ENCODE measurements at regions not wholly inside any gene's neighbourhood (a gene's known extent, or its start where the extent isn't known, plus 50 kb on each side); places are given as distances from the start of the nearest gene placed in this dataset.

DNA sequence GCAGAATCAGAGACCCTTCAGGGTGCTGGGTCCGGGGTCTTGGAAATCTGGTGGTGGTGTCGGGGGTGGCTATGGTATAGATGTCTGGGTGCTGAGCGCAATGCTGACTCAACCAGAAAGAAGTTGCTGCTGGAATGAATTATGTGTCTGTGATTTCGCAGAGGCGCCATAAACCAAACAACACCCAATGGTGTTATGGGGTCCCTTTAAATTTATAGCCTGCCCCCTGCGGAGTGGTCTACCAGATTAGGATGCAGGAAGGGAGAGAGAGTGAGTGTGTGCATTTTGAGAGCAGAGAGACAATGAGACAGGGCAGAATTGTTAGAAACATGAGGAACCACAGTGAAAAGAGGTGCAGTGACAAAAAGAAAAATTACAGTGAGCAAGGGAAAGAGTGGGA lies 100.7 kb upstream of the CDH11 start:
- H3K4me1 ChIP-seq: no peaks in the 10 kb centered on the region
- no peak overlapping the region for H3K27ac ChIP-seq
- no peak for DNase-seq
- 85 to 89% methylated on average over 6 of the region's 6 CpGs for whole genome bisulfite sequencing, 2 donors
- H3K9me3 ChIP-seq: no peaks in the 10 kb centered on the region
- intact Hi-C loops (cut with DNase I): no loop called here
- no peak overlapping the region for H3K4me3 ChIP-seq (replicated peaks in 1 of 3)
- no peaks in the 10 kb centered on the region for H3K27me3 ChIP-seq
- no peaks in the 10 kb centered on the region for H3K36me3 ChIP-seq
- TF ChIP-seq, protein P1, sequence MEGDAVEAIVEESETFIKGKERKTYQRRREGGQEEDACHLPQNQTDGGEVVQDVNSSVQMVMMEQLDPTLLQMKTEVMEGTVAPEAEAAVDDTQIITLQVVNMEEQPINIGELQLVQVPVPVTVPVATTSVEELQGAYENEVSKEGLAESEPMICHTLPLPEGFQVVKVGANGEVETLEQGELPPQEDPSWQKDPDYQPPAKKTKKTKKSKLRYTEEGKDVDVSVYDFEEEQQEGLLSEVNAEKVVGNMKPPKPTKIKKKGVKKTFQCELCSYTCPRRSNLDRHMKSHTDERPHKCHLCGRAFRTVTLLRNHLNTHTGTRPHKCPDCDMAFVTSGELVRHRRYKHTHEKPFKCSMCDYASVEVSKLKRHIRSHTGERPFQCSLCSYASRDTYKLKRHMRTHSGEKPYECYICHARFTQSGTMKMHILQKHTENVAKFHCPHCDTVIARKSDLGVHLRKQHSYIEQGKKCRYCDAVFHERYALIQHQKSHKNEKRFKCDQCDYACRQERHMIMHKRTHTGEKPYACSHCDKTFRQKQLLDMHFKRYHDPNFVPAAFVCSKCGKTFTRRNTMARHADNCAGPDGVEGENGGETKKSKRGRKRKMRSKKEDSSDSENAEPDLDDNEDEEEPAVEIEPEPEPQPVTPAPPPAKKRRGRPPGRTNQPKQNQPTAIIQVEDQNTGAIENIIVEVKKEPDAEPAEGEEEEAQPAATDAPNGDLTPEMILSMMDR (IDR thresholded peaks at IDR 0.05): no peak
- no peak for TF ChIP-seq POLR2A (IDR thresholded peaks at IDR 0.05)

DNA sequence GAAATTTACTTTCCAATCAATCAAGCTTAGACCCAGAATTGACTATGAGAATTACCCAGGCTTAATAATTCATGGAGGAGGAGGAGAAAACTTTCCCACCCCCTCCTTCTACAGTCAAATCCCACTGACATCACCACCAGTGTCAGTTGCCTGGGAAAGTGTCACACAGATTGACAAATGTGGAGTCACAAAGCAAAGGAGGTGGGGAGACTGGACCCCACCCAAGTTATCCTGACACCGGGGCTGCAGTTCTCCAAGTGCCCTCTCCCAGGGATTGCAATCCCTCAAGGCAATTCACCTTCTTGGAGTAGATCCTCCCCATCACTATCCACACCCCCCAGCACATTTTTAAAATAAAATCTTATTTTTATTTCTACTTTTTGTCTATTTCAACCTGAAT lies 100.2 kb upstream of the CDH11 start:
- no peaks in the 10 kb centered on the region for H3K36me3 ChIP-seq
- no peaks in the 10 kb centered on the region for H3K4me1 ChIP-seq
- 73 to 94% methylated on average over 1 of the region's 1 CpG for WGBS, 2 donors
- no peak overlapping the region for H3K27ac ChIP-seq
- H3K9me3 ChIP-seq: no peaks in the 10 kb centered on the region
- no peak for TF ChIP-seq POLR2A (IDR thresholded peaks at IDR 0.05)
- TF ChIP-seq, protein P1 (IDR thresholded peaks at IDR 0.05): no peak
- no peak overlapping the region for H3K4me3 ChIP-seq (replicated peaks in 1 of 3)
- H3K27me3 ChIP-seq: no peaks in the 10 kb centered on the region
- intact Hi-C loops (cut with DNase I): no loop called here
- DNase-seq: no peak

DNA sequence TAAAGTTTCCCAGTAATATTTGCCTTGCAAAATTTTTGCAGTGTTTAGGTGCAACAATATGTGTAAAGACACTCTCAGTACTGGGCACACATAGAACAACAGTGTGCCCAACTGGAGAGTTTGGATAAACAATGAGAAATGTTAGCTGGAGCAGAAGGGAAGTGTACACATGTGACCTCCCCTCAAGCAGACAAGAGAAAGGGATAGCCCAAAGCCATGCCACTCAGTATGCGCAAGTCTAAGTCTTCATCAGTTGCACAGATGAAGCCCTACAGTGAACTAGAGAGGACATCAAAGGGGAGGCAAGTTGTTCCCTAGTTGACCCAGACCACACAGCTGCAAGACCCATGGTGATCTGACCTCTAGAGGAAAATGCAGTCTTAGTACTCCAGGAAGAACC lies 97.9 kb upstream of the CDH11 start:
- Histone ChIP-seq H3K4me3 (replicated peaks in 1 of 3) (no peak overlapping the region), H3K27me3 (no peaks in the 10 kb centered on the region), H3K4me1 (no peaks in the 10 kb centered on the region), H3K36me3 (no peaks in the 10 kb centered on the region), H3K27ac (no peak overlapping the region), H3K9me3 (no peaks in the 10 kb centered on the region)
- WGBS, 2 donors: 91 to 93% methylated on average over 1 of the region's 1 CpG
- TF ChIP-seq, protein P1 (IDR thresholded peaks at IDR 0.05): no peak
- no peak for TF ChIP-seq POLR2A (IDR thresholded peaks at IDR 0.05)
- intact Hi-C loops (cut with DNase I): no loop called here
- DNase-seq: no peak

DNA sequence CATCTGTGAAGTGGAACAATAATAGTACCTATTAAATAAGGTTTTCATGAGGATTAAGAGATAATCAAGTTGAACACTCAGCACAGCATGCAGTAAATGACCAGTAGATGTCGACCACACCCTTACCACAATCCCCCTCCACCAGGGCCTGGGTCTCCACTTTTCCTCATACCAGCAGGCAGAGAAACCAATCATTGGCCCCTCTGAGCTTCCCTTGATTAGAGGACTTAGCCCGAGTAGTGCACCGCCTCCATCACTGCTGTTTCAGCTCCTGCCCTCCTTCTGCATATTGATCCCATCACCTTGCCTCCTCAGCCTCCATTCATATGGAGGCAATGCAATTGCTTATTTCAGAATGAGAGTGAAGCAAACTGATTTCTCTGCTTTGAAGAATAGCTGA lies 96.5 kb upstream of the CDH11 start:
- WGBS, 2 donors: 60 to 64% methylated on average over 3 of the region's 3 CpGs
- Histone ChIP-seq H3K4me1 (no peaks in the 10 kb centered on the region), H3K27ac (no peak overlapping the region), H3K9me3 (no peaks in the 10 kb centered on the region), H3K4me3 (replicated peaks in 1 of 3) (no peak overlapping the region), H3K36me3 (no peaks in the 10 kb centered on the region), H3K27me3 (no peaks in the 10 kb centered on the region)
- intact Hi-C loops (cut with DNase I): no loop called here
- TF ChIP-seq POLR2A (IDR thresholded peaks at IDR 0.05): no peak
- TF ChIP-seq, protein P1 (IDR thresholded peaks at IDR 0.05): no peak
- no peak for DNase-seq

DNA sequence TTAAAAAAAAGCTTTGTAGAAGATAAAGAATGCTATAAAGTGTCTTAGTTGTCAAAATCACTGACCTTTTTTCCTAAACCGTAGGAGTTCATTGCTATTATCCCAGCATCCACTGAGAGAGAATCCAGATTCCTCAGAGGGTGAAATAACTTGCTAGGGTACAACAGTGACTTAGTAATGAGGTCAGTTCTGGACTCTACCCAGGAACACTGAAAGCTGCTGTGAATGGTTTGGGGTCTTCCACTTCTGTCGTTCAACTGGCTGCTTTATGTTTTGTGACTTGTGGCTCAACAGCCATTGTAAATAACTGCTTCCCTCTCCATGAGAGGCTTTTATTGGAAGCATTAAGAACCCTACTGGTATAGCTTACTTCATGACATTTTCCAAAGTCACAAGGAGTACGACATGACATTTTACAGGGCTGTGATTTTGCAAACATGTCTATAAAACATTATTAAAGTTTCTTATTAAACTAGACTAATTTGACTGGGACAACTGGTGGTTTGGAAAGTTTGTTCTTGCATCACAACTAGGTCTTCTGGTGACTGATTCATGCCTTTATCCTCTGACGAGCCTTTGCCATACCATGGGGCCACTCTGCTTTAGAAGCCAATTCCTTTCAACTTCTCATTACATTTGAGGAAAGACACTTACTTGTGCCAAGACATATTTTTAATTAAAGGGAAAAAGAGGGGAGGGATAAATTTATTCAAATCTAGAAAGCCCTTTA lies 92.2 kb upstream of the CDH11 start:
- no peaks in the 10 kb centered on the region for H3K9me3 ChIP-seq
- 68 to 78% methylated on average over 4 of the region's 4 CpGs for WGBS, 2 donors
- DNase-seq: no peak
- no peaks in the 10 kb centered on the region for H3K4me1 ChIP-seq
- no peaks in the 10 kb centered on the region for H3K27me3 ChIP-seq
- TF ChIP-seq, protein P1 (IDR thresholded peaks at IDR 0.05): no peak
- no peak for TF ChIP-seq POLR2A (IDR thresholded peaks at IDR 0.05)
- intact Hi-C loops (cut with DNase I): no loop called here
- no peak overlapping the region for H3K4me3 ChIP-seq (replicated peaks in 1 of 3)
- no peak overlapping the region for H3K27ac ChIP-seq
- no peaks in the 10 kb centered on the region for H3K36me3 ChIP-seq
